Astrocyte of the hippocampus (primary cell): ENCODE measurements at regions not wholly inside any gene's neighbourhood (a gene's known extent, or its start where the extent isn't known, plus 50 kb on each side); places are given as distances from the start of the nearest gene placed in this dataset.

Source experiments
- DNase-seq: peaks from one replicate; pipeline ENCODE4 v3.0.0; 2011; ENCODE audit warnings: low read depth, low spot score

DNA sequence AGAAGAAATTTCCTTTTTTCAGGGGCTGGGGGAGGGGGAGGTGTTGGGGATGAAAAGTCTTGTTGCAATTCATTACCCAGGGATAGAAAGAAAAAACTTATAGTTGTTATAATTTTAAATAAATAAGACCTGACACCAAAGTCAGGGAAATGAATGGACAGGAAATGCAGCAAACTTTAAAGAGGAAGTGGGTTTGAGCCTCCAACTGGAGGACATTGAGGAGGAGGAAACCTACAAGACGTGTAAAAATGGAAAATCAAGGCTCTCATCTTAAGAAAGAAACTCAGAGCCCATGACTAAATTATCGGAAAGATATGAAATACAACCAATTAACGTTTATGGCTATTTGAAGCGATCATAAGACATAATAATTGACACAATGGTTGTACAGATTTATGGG, 54.4 kb downstream of the NIBAN1 start:
- no peak for DNase-seq

DNA sequence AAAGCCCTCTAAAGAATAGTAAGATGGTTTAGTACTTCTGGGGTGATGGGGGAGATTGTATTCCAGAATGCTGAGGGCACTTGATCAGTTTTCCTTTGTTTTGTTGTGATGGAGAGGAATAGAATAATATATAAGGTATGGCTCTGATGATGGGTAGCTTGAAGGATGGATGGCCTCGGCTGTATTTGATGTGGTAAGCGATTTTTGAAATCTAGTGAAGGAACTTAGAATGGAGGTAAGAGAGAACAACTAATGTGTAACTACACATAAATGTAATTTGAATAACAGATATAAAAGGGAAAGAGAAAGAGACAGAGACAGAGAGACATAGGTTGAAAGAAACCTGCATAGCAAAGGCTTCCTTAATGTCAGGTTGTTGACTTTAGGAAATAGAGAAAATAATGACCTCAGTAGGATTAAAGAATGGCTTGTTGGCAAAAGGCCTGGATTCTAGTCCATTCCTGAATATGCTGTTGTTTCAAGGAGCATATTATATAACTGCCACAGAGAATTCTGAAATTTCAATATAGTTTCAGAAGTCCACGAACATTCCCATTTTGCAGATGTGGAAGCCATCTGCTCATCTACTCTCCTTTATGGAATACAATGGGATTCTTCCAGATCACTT, 58.7 kb downstream of the NIBAN1 start:
- DNase-seq: peak; percentile 49

DNA sequence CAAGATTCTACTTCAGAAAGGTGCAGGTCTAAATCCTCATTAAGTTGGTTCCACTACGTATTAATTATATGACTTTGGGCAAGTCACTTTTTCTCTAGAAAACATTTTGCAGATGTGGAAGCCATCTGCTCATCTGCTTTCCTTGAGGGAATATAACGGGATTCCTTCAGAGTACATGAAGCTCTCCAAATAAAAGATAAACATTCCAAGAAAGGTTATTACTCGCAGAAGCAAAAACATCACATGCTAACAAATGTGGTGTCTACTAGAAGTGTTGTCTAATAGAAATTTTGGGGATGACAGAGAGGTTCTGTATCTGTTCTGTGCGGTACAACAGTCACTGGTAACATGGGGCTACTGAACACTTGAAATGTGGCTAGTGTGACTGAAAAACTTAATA, 60.2 kb downstream of the NIBAN1 start:
- no peak for DNase-seq

DNA sequence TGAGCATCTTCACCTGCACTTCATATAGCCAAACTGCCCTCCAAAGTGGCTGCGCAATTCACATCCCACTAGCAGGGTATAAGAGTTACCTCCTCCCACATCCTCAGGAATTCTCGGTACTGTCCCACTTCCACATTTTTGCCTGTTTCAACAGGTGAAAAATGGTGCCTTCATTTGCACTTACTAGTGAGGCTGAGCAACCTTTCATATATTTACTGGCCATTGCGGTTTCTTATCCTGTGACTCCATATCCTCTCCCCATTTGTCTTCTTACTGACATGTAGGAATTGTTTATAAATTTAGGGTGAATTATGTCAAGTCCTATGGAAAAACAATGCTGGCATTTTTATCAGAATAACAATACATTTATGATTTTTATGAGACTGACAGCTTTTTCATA, 61.9 kb downstream of the NIBAN1 start:
- DNase-seq: no peak

DNA sequence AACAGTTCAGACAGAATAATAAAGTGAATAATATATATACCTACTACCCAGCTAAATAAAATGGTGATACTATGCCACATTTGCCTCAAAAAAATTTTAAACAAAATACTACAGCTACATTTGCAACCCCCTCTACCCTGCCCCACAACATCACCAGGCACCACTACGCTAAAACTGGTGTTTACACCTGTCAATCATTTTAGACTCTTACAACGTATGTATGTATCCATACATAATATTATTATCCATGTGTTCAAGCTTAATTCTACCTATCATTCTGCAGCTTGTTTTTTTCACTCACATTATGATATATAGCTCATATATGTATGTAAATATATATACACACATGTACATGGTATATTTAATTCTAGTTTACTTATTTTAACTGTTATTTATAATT, 62.5 kb downstream of the NIBAN1 start:
- no peak for DNase-seq

DNA sequence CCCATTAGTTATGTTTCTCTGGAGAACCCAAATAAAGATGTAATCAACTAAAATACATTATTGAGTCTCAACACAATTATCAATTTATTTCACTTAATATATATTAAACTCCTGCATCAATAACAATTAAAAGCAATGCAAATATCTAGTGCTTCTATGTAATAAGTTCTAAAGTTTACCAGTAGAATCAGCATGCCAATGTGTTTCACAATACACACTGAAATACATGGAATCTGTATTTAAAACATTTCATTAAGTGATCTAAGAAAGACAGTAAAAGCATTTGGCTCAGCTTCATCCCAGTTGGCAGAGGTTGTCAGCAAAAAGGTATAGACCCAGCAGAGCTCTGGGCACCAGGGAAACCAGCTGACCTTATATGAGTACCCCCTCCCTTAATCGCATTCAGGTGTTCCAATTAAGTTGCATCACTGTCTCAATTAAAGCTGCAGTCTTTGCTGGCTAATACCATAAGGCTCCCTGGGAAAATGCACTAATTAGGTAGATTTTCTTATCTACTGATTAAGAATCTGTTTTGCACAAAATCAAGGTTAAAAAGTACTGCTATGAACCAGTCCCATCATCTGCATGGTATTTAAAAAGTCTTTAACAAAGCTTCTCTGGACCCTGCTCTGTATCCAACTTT, 63.1 kb downstream of the NIBAN1 start:
- no peak for DNase-seq

DNA sequence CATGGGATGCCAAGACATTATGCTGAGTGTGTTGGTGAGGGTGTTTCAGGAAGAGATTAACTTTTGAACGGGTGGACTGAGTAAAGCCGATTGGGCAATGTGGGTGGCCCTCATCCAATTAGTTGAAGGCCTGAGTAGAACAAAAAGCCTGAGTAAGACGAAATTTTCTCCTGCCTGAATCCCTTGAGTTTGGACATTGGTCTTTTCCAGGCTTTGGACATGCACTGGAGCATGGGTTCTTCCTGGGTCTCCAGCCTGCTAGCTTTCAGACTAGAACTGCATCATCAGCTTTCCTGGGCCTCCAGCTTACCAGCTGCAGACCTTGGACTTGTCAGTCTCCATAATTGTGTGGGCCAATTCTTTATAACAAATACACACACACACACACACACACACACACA, 63.6 kb downstream of the NIBAN1 start:
- DNase-seq: peak; percentile 32

DNA sequence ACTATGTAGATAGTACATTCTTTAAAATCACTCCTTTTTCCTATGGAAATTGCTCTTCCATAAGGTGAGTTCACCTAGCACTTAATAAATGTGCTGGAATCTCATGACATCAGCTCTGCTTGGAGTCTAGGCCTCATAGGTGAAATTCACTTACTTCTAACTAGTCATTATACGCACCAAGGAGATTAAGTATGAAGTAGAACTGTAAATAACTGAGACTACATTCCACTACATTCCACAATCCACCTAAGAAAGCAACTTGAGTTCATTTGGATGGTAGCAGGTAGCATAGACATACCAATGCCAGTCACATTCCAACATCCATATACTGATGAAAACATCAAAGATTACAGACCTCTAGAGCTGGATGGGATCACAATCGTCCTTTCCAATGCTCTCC, 64.3 kb downstream of the NIBAN1 start:
- DNase-seq: no peak

DNA sequence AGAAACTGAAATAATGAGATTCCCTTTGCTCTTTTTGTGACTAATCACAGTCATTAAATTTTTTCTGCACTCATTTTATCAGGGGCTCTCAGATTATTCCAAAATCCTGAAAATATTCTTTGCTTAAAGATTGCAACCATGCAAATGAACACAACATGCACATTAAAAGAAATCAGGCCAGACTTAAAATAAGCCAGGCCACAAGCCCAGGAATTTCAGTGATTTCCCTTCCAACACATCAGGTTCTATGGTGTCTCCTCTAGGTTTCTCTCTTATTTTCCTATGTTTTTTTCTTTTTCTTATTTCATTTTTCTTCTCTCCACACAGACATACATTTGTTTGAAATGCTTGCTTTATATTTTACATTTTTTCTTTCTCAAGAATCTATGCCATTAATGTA, 65.3 kb downstream of the NIBAN1 start:
- no peak for DNase-seq

DNA sequence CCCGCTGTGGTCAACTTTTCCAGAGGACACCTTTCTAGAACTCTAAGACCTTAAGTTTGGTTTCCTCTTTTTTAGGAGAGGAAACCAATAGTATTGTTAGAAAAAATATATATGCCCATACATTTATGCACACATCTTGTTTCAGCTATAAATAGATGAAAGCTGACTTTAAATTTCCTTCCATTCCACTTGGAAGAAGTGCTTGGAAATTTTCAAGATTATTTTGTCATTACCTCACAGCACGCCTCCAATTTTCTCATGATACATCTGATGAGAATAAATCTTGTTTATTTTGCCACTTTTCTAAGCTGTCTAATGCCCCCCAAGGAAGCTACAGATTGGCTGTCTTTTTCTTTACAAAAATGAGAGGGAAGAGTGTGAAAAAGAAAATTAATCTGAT, 65.8 kb downstream of the NIBAN1 start:
- DNase-seq: no peak

DNA sequence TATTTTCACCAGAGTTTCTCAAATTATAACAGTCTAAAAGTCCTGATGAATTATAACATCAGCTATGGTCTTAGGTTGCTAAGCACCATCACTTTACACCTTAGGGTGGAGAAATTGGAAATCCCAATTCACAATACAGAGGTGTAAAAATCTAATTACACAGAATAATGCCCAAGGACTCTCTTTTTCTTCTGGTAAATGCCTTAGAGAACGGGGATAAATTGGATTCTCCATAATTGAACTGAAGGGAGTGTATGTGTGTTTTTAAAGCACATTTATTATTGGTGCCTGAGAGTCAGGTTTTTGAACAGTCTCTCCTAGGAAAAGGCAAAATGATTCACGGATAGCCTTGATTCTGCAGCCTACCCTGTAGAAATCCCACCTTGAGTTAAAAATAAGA, 66.8 kb downstream of the NIBAN1 start:
- no peak for DNase-seq

DNA sequence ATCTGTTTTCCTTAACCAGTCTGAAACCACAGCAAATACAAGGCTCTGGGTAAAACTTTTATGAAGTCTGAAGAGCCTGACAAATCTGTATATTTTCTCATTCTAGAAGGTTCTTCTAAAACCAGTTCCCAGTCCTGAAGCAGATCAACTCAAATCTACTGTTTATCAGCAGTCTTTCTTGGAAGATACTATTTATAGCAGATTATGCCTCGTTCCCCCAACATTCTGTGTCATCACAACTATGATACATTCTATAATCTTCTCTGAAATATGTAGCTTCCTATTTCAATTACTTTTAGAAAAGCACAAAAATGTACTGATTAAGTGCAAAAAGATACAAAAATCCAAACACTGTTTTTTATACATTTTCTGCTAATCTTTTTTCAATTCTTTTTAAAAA, 67.5 kb downstream of the NIBAN1 start:
- DNase-seq: no peak

DNA sequence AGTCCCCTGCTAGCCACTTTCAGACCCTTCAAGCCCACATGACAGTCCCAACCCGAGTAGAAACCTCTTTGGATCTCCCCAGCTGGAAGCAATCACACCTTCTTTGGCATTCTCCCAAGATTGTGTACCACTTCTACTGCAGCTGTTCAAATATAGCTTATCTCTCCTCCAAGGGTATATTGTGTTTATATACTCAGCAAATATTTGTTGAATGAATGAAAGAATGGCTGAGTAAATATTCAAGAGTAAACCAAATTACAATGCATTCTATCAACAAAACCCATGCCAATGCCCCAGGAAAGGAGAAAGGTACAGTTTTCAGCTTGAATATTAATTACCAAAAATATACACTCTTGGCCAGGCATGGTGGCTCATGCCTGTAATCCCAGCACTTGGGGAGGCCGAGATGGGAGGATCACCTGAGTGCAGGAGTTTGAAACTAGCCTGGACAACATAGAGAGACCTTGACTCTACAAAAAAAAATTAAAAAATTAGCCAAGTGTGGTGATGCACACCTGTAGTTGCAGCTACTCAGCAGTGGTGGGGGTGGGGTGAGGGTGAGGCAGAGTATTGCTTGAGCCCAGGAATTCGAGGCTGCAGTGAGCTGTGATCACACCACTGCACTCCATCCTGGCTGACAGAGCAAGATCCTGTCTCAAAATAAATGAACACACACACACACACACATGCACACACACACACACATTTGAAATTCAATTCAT, 68.5 kb downstream of the NIBAN1 start:
- no peak for DNase-seq

DNA sequence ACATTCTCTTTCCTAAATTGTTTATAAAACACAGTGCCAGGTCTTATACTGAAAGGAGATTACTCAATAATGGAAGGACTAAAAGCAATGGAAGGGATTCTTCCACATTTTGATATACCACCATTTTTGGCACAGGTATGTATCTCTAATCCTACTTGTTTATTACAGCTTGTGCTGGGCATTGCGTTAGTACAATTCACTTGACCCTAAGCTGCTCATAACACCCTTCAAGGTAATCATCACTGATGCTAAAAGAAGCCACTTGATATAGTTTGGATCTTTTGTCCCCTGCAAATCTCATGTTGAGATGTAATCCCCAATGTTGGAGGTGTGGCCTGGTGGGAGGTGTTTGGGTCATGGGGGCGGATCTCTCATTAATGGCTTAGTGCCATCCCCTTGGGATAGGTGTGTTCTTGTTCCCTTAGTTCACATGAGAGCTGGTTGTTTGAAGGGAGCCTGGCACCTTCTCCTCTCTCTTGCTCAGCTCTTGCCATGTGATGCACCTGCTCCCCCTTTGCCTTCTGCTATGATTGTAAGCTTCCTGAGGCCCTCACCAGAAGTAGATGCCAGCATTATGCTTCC, 71.1 kb downstream of the NIBAN1 start:
- DNase-seq: no peak

DNA sequence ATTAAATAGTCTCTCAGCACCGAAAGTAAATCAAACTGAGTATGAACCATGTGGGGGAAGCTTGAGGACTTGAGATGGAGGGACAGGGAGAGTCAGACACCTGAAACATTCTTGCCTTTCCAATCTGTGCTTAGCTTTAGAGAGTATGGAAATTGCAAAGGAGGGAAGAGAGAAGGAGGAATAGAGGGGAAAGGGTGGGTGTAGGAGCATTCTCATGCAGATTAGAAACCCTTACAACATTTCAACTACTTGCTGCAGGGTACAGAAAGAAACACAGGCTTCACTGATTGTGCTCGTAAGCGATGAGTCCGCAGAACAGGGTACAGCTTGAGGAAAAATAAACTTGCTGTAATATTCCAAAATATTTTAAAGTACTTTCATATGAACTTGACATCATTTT, 73.8 kb downstream of the NIBAN1 start:
- no peak for DNase-seq

DNA sequence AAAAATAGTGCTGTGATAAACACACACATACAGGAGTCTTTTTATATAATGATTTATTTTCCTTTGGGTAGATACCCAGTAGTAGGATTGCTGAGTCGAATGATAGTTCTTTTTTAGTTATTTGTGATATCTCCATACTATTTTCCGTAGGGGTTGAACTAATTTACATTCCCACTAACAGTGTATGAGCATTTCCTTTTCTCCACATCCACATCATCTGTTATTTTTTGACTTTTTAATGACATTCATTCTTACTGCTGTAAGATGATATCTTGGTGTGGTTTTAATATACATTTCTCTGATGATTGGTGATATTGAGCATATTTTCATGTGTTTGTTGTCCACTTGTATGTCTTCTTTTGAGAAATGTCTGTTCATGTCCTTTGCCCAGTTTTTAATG, 78.3 kb downstream of the NIBAN1 start:
- no peak for DNase-seq

DNA sequence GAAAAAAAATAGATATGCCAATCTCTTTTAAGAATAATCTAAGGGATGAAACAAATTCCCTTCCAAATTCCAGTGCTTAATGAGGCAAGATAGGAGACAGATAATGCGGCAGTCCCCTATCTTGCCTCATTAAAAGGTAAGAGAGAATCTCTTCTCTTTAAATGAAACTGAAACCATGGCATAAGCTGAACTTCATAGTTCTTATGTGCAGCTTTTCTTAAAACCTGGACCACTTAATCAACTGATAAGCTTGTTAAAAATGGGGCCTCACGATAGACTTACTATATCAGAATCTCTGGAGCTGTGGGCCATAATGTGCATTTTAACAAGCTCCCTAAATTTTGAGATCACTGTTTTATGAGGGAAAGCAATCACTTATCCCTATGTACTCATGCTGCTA, 79.2 kb downstream of the NIBAN1 start:
- no peak for DNase-seq

DNA sequence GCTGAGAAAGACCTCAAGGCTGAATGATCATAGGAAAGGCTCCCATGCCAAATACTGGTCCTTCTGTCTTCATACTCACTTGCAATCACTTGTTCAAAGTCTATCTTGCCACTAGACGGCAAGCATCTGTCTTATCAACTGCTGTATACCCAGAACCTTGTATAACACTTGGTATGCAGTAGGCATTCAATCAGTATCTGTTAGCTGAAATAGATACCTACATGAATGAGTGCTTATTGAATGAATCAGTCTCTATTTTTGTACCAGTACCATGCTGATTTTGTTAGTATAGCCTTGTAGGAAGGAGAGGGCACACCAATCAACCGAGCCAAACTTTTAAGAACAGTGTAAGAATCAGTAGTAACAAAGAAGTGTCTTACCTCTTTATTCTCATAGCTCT, 80.6 kb downstream of the NIBAN1 start:
- no peak for DNase-seq

DNA sequence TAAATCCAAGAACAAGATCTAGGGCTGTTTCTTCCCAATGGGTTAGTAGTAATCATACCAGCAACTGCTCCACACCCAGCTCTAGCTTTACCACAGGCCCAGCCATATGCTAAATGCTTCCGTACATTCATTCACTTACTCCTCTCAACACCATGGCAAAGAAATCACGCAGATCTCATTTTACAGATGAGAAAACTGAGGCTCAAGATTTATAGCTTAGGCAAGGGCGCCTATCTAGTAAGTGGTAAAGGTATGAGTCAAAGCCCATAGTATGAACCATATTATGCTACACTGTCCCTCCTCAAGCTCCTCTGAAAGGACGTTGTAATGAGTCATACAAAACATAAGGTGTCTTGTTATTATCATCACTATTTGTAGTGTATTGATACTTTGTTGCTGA, 82.2 kb downstream of the NIBAN1 start:
- DNase-seq: no peak

DNA sequence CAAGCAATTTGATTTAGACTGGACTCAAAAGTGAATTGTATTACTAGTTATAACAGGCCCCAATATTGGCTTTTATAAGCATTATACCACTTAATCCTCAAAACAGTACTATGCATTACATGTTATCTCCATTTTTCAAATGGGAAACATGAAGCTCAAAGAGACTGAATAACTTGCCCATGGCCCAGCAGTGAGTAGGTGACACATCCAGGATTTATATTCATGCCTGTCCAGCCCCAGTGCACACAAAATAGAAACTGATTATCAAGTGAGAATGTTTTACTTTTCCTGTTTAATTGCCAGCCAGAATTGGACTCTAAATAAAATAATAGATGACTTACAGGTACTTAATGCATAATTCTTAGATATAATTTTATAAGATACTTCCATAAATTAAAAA, 82.9 kb downstream of the NIBAN1 start:
- DNase-seq: no peak

DNA sequence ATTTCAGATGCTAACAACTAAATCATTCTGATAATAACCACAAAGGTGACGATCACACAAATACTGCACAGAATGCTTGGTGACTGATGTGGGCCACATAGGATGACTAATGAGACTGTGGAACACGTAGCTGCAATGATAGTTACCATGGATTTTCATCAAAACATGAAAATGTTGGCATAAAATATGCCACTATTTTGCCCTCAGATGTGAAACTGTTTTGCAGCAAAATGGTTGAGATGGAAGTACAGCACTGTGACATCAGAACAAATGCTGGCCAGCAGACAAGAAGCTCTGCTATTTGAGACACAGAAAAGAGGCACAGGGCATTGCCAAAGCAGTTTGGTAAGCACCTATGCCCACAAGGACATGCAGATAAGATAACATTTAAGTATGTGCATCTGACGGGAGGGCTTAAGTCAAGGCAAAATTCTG, 83.8 kb downstream of the NIBAN1 start:
- peak; percentile 78 for DNase-seq

DNA sequence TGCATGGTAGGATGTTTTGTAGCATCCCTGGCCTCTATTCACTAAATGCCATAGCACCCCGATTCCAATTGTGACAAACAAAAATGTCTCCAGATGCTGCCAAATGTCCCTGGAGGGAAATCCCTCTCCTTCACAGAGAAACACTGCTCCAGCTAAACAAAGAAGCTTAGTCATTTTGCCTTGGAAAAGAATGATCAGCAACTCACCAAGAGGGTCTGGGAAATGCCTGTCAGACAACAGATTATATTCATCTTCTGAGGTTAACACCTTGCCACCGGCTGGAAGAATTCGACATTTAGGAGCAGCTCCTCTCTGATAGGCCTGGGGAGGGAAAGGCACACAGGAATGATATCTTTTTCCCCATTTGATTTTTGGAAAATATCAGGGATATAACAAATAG, 84.4 kb downstream of the NIBAN1 start:
- DNase-seq: peak; percentile 60

DNA sequence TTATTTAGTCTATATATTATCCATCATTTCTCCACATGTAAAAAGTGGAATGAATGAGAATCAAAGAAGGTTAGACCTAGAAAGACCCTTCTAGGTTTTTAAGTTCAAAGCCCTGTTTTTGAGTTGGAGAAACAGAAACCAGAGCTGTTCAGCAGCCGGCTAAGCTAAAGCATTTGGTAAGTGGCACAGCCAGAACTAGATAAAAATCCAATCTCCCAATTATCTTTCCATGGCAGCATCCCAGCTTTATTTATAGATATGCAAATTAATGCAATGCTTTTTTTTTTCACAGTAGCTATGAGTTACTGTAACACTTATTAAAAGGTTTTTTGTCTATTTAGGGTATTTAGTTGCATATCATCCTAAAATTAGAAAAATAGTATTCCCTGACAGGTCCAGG, 85.1 kb downstream of the NIBAN1 start:
- no peak for DNase-seq
